BJ (cell line): ENCODE measurements at regions not wholly inside any gene's neighbourhood (a gene's known extent, or its start where the extent isn't known, plus 50 kb on each side); places are given as distances from the start of the nearest gene placed in this dataset.

ENCODE experiments used
- CTCF ChIA-PET: fragments of 350-600 bp; formaldehyde crosslinking; extraction: SDS; loops from one replicate; lab custom pipeline; 2021; ENCODE audit warnings: antibody characterized with exemption, inconsistent platforms; lab: Yijun Ruan, JAX
- POLR2A ChIA-PET: fragments of 300-600 bp; sonication (Branson Sonifier 250); formaldehyde crosslinking; extraction: SDS; loops from one replicate; lab custom pipeline; 2021; ENCODE audit warnings: antibody characterized with exemption; lab: Charles Lee
- DNase-seq: peaks from one replicate; pipeline ENCODE4 v3.0.0-alpha.2; 2011; ENCODE audit warnings: low read depth
- H3K27me3 ChIP-seq: 2 replicates; pipeline ENCODE4 v1.6.0; 2011; ENCODE audit warnings: low read length; ENCODE audit not compliant: control insufficient read depth, insufficient read depth
- H3K36me3 ChIP-seq: 2 replicates; pipeline ENCODE4 v1.5.1; 2011; ENCODE audit warnings: low read length; ENCODE audit not compliant: control insufficient read depth, insufficient read depth
- H3K4me3 ChIP-seq: 2 replicates; pipeline ENCODE4 v1.5.1; 2011; ENCODE audit warnings: low read depth, mild to moderate bottlenecking, control low read depth, low read length
- TF ChIP-seq, protein P1 (sequence below): IDR thresholded peaks from 2 replicates; pipeline ENCODE4 v1.5.1; 2011; ENCODE audit warnings: low read depth, mild to moderate bottlenecking, control low read depth, inconsistent platforms, low read length, moderate library complexity; ENCODE audit not compliant: insufficient read depth

DNA sequence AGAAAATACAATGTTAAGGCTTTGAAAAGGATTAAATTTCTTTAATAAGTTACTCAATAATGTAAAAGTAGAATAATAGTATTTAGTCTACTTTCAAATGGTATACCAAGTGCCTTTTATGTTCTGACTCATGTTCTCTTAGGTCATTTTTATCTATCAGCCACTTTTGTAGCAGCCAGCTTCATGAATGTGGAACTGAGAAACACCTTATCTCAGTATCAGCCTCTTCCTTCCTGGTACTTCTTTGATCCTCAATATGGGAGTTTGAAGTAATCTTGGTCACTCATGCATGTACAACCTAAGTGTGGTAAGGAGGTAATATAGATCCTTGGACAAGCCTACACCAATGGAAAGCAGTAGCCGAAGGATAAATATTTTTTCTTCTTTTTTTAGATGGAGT, 180.4 kb upstream of the NRXN1 start:
- Histone ChIP-seq H3K27me3 (no peaks in the 10 kb centered on the region), H3K4me3 (no peak overlapping the region), H3K36me3 (no peaks in the 10 kb centered on the region)
- ChIA-PET POLR2A (no interaction called here), CTCF (no interaction called here)
- DNase-seq, result no peak
- TF ChIP-seq, protein P1, sequence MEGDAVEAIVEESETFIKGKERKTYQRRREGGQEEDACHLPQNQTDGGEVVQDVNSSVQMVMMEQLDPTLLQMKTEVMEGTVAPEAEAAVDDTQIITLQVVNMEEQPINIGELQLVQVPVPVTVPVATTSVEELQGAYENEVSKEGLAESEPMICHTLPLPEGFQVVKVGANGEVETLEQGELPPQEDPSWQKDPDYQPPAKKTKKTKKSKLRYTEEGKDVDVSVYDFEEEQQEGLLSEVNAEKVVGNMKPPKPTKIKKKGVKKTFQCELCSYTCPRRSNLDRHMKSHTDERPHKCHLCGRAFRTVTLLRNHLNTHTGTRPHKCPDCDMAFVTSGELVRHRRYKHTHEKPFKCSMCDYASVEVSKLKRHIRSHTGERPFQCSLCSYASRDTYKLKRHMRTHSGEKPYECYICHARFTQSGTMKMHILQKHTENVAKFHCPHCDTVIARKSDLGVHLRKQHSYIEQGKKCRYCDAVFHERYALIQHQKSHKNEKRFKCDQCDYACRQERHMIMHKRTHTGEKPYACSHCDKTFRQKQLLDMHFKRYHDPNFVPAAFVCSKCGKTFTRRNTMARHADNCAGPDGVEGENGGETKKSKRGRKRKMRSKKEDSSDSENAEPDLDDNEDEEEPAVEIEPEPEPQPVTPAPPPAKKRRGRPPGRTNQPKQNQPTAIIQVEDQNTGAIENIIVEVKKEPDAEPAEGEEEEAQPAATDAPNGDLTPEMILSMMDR, result no peak

DNA sequence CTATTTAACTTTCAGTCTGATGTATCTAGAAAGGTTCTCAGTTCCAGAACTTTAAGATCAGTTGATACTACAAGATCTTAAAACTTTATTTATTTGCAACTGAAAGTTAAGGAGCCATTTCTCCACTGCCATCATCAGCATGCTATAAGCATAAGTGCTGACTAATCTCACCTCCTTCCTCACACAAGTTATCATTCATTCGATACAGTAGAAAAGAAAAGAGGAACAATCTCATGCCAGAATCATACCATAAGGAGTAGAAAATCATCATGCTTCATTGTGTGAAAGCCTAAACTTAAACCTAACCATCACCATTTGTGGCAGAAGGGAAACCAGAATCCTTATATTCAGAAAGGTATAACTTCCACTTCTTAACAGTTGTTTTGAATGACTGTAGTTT, 176.6 kb upstream of the NRXN1 start:
- CTCF ChIA-PET, result no interaction called here
- no peak for DNase-seq

DNA sequence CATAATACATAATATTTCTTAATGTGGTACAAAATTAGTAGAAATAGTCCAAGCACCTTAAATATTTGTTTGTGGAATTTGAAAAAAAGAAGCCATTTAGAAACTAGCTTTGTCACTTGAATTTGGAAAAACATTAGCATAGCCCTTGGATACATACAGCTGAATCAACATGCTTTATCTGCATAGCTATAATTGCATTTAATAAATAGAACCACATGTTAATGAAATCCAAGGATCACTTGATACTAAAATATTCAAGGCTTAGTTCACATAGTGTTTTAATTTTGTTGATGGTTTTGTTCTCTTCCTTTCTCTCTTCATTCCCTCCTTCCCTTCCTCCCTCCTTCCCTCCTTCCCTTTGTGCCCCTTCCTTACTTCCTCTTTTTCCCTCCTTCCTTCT, 169.4 kb upstream of the NRXN1 start:
- TF ChIP-seq, protein P1, result no peak
- ChIA-PET CTCF (no interaction called here), POLR2A (no interaction called here)
- no peaks in the 10 kb centered on the region for H3K27me3 ChIP-seq
- DNase-seq, result no peak
- H3K4me3 ChIP-seq, result no peak overlapping the region
- no peaks in the 10 kb centered on the region for H3K36me3 ChIP-seq

More for the DNA sequence above, 176.6 kb upstream of the NRXN1 start:
- H3K4me3 ChIP-seq, result no peak overlapping the region
- H3K36me3 ChIP-seq, result no peaks in the 10 kb centered on the region
- H3K27me3 ChIP-seq, result no peaks in the 10 kb centered on the region
- TF ChIP-seq, protein P1, result no peak
- POLR2A ChIA-PET, result no interaction called here

DNA sequence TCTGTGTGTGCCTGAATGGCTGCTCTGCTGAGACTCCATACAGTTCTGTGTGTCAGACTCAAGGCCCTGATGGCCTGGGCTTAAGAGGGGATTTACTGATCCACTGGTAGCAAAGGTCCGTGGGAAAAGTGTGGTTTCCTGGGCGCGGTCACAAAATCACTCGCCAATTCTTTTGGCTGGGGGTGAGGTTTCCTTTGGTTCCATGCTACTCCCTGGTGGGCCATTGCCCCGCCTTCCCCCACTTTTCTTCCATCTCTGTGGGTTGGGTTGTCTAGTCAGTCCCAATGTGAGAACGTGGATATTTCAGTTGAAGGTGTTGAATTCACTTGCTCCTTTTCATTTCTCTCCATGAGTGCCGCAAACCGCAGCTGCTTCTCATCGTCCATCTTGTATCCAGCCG, 162.7 kb upstream of the NRXN1 start:
- CTCF ChIA-PET, result no interaction called here
- H3K4me3 ChIP-seq, result no peak overlapping the region
- no peak for DNase-seq
- POLR2A ChIA-PET, result no interaction called here
- TF ChIP-seq, protein P1, result no peak
- H3K36me3 ChIP-seq, result no peaks in the 10 kb centered on the region
- no peaks in the 10 kb centered on the region for H3K27me3 ChIP-seq

DNA sequence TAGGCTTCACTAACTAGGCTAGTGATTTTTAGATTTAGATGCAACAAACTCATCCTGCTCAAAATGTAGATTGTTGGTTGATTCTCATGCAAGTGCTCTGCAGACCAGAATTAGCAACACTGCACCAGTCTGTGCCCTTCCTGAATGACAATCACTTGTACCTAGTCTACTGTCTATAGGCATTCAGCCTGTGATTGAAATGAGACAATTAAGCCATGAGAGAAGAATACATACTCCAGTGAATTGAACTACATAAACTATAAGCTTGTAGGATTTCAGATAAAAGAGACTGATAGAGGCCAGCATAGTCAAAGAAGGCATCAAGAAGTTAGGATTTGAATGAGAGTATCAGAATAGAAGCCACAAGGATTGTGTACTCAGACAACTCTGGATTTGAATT, 138.3 kb upstream of the NRXN1 start:
- H3K4me3 ChIP-seq, result no peak overlapping the region
- no peaks in the 10 kb centered on the region for H3K27me3 ChIP-seq
- TF ChIP-seq, protein P1, result no peak
- DNase-seq, result no peak
- CTCF ChIA-PET, result no interaction called here
- no peaks in the 10 kb centered on the region for H3K36me3 ChIP-seq
- POLR2A ChIA-PET, result no interaction called here
